Smooth muscle cell (in vitro differentiated cells): ENCODE measurements at regions not wholly inside any gene's neighbourhood (a gene's known extent, or its start where the extent isn't known, plus 50 kb on each side); places are given as distances from the start of the nearest gene placed in this dataset.

Experiments used
- DNase-seq: peaks from one replicate; lab custom pipeline; 2025; ENCODE audit not compliant: unreplicated experiment; lab: John Stamatoyannopoulos, UW
- H2AFZ ChIP-seq: fragments of 200-600 bp; sonication (generic); 2 replicates; pipeline ENCODE4 v1.6.0; 2016; ENCODE audit warnings: antibody characterized with exemption, low read depth, mild to moderate bottlenecking
- H3F3A ChIP-seq: fragments of 200-600 bp; sonication (generic); 2 replicates; pipeline ENCODE4 v1.6.0; 2017; ENCODE audit warnings: antibody characterized with exemption, low read depth
- H3K27ac ChIP-seq: fragments of 200-600 bp; sonication (generic); 2 replicates; pipeline ENCODE4 v1.5.1; 2016; ENCODE audit warnings: low read depth, mild to moderate bottlenecking
- H3K27me3 ChIP-seq: fragments of 200-600 bp; sonication (generic); 2 replicates; pipeline ENCODE4 v1.6.1; 2016; ENCODE audit warnings: low read depth, mild to moderate bottlenecking
- H3K36me3 ChIP-seq: fragments of 200-600 bp; sonication (generic); 2 replicates; pipeline ENCODE4 v1.5.1; 2016; ENCODE audit warnings: low read depth
- H3K4me1 ChIP-seq: fragments of 200-600 bp; sonication (generic); 2 replicates; pipeline ENCODE4 v1.5.1; 2016; ENCODE audit warnings: low read depth
- H3K4me2 ChIP-seq: fragments of 200-600 bp; sonication (generic); 2 replicates; pipeline ENCODE4 v1.6.0; 2016; ENCODE audit warnings: mild to moderate bottlenecking
- H3K4me3 ChIP-seq: fragments of 200-600 bp; sonication (generic); 2 replicates; pipeline ENCODE4 v1.5.1; 2016; ENCODE audit warnings: mild to moderate bottlenecking
- H3K79me2 ChIP-seq: fragments of 200-600 bp; sonication (generic); 2 replicates; pipeline ENCODE4 v1.6.0; 2016; ENCODE audit warnings: low read depth, mild to moderate bottlenecking
- H3K9ac ChIP-seq: fragments of 200-600 bp; sonication (generic); 2 replicates; pipeline ENCODE4 v1.6.0; 2016; ENCODE audit warnings: low read depth
- H3K9me3 ChIP-seq: fragments of 200-600 bp; sonication (generic); replicated peaks from 2 replicates; pipeline ENCODE4 v1.5.1; 2016; ENCODE audit warnings: low read depth
- H4K20me1 ChIP-seq: fragments of 200-600 bp; sonication (generic); 2 replicates; pipeline ENCODE4 v1.6.0; 2016; ENCODE audit warnings: low read depth
- WGBS: methylation state at CpG from one replicate; pipeline ENCODE4 v1.1.7; 2016; ENCODE audit warnings: low lambda C conversion rate; 5-methylcytosine and 5-hydroxymethylcytosine counted together
- TF ChIP-seq, protein P1 (sequence below): fragments of 200-600 bp; sonication (generic); IDR thresholded peaks from 2 replicates; pipeline ENCODE4 v1.5.1; 2017; ENCODE audit warnings: borderline replicate concordance, mild to moderate bottlenecking, antibody characterized with exemption; ENCODE audit not compliant: insufficient read depth, poor library complexity, severe bottlenecking

GRCh38 chr18:55794288-55795052 is 206.5 kb upstream of the TCF4 start:
- no peak overlapping the region for H3K9ac ChIP-seq
- H3K4me1 ChIP-seq = peaks cover 16% of the 10 kb centered on the region
- no peaks in the 10 kb centered on the region for H4K20me1 ChIP-seq
- H3K79me2 ChIP-seq = no peaks in the 10 kb centered on the region
- H3K4me3 ChIP-seq = no peak overlapping the region
- no peak overlapping the region for H3K4me2 ChIP-seq
- 70% methylated on average over 8 of the region's 8 CpGs for WGBS
- H3K36me3 ChIP-seq = no peaks in the 10 kb centered on the region
- TF ChIP-seq, protein P1, sequence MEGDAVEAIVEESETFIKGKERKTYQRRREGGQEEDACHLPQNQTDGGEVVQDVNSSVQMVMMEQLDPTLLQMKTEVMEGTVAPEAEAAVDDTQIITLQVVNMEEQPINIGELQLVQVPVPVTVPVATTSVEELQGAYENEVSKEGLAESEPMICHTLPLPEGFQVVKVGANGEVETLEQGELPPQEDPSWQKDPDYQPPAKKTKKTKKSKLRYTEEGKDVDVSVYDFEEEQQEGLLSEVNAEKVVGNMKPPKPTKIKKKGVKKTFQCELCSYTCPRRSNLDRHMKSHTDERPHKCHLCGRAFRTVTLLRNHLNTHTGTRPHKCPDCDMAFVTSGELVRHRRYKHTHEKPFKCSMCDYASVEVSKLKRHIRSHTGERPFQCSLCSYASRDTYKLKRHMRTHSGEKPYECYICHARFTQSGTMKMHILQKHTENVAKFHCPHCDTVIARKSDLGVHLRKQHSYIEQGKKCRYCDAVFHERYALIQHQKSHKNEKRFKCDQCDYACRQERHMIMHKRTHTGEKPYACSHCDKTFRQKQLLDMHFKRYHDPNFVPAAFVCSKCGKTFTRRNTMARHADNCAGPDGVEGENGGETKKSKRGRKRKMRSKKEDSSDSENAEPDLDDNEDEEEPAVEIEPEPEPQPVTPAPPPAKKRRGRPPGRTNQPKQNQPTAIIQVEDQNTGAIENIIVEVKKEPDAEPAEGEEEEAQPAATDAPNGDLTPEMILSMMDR = no peak
- H2AFZ ChIP-seq = peak overlapping the region; percentile 47
- DNase-seq = no peak
- H3K9me3 ChIP-seq = no peaks in the 10 kb centered on the region
- H3K27me3 ChIP-seq = no peaks in the 10 kb centered on the region
- H3K27ac ChIP-seq = no peak overlapping the region
- peaks cover 5% of the 10 kb centered on the region for H3F3A ChIP-seq

- H3K9me3 ChIP-seq = no peaks in the 10 kb centered on the region
- peak overlapping the region; percentile 100 for H3K27ac ChIP-seq
- H4K20me1 ChIP-seq = no peaks in the 10 kb centered on the region
- no peak overlapping the region for H2AFZ ChIP-seq
- peaks cover 27% of the 10 kb centered on the region for H3K4me1 ChIP-seq
- no peak overlapping the region for H3K4me3 ChIP-seq
- H3K27me3 ChIP-seq = no peaks in the 10 kb centered on the region
- H3F3A ChIP-seq = peaks cover 24% of the 10 kb centered on the region
- TF ChIP-seq, protein P1 = no peak
- peak overlapping the region; percentile 77 for H3K4me2 ChIP-seq
- no peaks in the 10 kb centered on the region for H3K36me3 ChIP-seq
- peak overlapping the region; percentile 91 for H3K9ac ChIP-seq
- no peak for DNase-seq
- H3K79me2 ChIP-seq = no peaks in the 10 kb centered on the region
Measured at GRCh38 chr18:55790296-55790695, 202.3 kb upstream of the TCF4 start.

GRCh38 chr18:55787536-55788073 is 199.6 kb upstream of the TCF4 start:
- Histone ChIP-seq H3K4me2 (peak overlapping the region; percentile 33), H3K79me2 (no peaks in the 10 kb centered on the region), H3K9me3 (no peaks in the 10 kb centered on the region), H3K4me3 (no peak overlapping the region), H3K36me3 (no peaks in the 10 kb centered on the region), H3F3A (peaks cover 24% of the 10 kb centered on the region), H4K20me1 (no peaks in the 10 kb centered on the region), H3K9ac (no peak overlapping the region), H2AFZ (no peak overlapping the region), H3K27ac (peak overlapping the region; percentile 100), H3K27me3 (no peaks in the 10 kb centered on the region), H3K4me1 (peaks cover 23% of the 10 kb centered on the region)
- TF ChIP-seq, protein P1 = no peak
- 37% methylated on average over 3 of the region's 3 CpGs for WGBS
- no peak for DNase-seq
